ENCODE measurements at regions not wholly inside any gene's neighbourhood (a gene's known extent, or its start where the extent isn't known, plus 50 kb on each side); places are given as distances from the start of the nearest gene placed in this dataset.

DNA sequence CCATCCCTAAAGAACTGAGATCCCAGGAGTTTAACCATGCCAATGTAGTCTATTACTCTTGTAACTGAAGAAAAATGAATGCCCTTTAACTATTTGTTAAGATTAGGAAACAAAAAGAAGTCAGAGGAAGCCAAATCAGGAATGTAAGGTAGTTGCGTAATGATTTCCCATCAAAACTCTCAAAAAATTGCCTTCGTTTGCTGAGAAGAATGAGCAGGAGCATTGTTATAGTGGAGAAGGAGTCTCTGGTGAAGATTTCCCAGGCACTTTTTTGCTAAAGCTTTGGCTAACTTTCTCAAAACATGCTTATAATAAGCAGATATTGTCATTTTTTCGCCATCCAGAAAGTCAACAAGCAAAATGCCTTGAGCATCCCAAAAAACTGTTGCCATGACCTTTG, 224.0 kb upstream of the SIX2 start:
- H3K4me1 ChIP-seq (ENCODE audit: insufficient read depth) = peaks cover 3% of the 10 kb centered on the region
- H4K20me1 ChIP-seq (ENCODE audit: insufficient read depth, poor library complexity, severe bottlenecking) = no peaks in the 10 kb centered on the region
- no peak for DNase-seq (ENCODE audit: low spot score)
- H3K9me2 ChIP-seq (replicated peaks; ENCODE audit: insufficient read depth) = no peaks in the 10 kb centered on the region
- H3K27ac ChIP-seq = no peak overlapping the region
- H3K36me3 ChIP-seq (replicated peaks; ENCODE audit: insufficient read depth, low read depth) = no peaks in the 10 kb centered on the region
- no peaks in the 10 kb centered on the region for H3K27me3 ChIP-seq
- no peaks in the 10 kb centered on the region for H3K9me3 ChIP-seq (ENCODE audit: low read depth)
- no peak overlapping the region for H3K4me3 ChIP-seq
- TF ChIP-seq EZH2 (IDR thresholded peaks at IDR 0.05; ENCODE audit: borderline replicate concordance) (no peak), EZH2phosphoT487 (IDR thresholded peaks at IDR 0.05; ENCODE audit: low read depth, severe bottlenecking, unreplicated experiment) (no peak)
- TF ChIP-seq, protein P1, sequence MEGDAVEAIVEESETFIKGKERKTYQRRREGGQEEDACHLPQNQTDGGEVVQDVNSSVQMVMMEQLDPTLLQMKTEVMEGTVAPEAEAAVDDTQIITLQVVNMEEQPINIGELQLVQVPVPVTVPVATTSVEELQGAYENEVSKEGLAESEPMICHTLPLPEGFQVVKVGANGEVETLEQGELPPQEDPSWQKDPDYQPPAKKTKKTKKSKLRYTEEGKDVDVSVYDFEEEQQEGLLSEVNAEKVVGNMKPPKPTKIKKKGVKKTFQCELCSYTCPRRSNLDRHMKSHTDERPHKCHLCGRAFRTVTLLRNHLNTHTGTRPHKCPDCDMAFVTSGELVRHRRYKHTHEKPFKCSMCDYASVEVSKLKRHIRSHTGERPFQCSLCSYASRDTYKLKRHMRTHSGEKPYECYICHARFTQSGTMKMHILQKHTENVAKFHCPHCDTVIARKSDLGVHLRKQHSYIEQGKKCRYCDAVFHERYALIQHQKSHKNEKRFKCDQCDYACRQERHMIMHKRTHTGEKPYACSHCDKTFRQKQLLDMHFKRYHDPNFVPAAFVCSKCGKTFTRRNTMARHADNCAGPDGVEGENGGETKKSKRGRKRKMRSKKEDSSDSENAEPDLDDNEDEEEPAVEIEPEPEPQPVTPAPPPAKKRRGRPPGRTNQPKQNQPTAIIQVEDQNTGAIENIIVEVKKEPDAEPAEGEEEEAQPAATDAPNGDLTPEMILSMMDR (IDR thresholded peaks at IDR 0.05; ENCODE audit: poor library complexity) = no peak
- H3K4me2 ChIP-seq = no peak overlapping the region
- H2AFZ ChIP-seq = no peak overlapping the region
- 94% methylated on average over 3 of the region's 3 CpGs for WGBS (ENCODE audit: low lambda C conversion rate, missing lambda C conversion rate)
- H3K79me2 ChIP-seq = no peaks in the 10 kb centered on the region

DNA sequence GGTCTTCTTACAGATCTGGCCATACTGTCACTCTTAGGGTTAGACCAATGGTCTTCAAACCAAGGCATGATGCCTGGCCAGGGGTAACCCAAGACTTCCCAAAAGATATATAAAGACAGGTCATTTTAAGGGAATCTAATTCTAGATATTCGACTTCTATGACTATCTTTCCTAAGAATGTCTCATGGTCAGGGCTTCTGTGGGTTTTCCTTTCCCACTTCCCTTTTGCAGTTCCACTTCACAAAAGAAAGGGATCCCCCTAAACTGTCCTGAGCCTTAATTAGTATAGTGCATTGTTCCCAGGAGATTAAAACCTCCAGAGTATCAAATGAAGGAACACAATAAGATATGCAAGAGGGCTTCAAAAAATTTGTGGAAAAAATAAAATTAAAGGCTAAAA, 223.6 kb upstream of the SIX2 start:
- Histone ChIP-seq H4K20me1 (ENCODE audit: insufficient read depth, poor library complexity, severe bottlenecking) (no peaks in the 10 kb centered on the region), H3K27ac (no peak overlapping the region), H3K79me2 (no peaks in the 10 kb centered on the region), H3K4me3 (no peak overlapping the region), H3K9me2 (replicated peaks; ENCODE audit: insufficient read depth) (no peaks in the 10 kb centered on the region), H3K36me3 (replicated peaks; ENCODE audit: insufficient read depth, low read depth) (no peaks in the 10 kb centered on the region), H3K4me2 (no peak overlapping the region), H3K4me1 (ENCODE audit: insufficient read depth) (peaks cover 2% of the 10 kb centered on the region), H3K27me3 (no peaks in the 10 kb centered on the region), H2AFZ (no peak overlapping the region), H3K9me3 (ENCODE audit: low read depth) (no peaks in the 10 kb centered on the region)
- TF ChIP-seq EZH2 (IDR thresholded peaks at IDR 0.05; ENCODE audit: borderline replicate concordance) (no peak), EZH2phosphoT487 (IDR thresholded peaks at IDR 0.05; ENCODE audit: low read depth, severe bottlenecking, unreplicated experiment) (no peak)
- TF ChIP-seq, protein P1 (IDR thresholded peaks at IDR 0.05; ENCODE audit: poor library complexity) = no peak
- no peak for DNase-seq (ENCODE audit: low spot score)
- 82% methylated on average over 1 of the region's 1 CpG for WGBS (ENCODE audit: low lambda C conversion rate, missing lambda C conversion rate)

DNA sequence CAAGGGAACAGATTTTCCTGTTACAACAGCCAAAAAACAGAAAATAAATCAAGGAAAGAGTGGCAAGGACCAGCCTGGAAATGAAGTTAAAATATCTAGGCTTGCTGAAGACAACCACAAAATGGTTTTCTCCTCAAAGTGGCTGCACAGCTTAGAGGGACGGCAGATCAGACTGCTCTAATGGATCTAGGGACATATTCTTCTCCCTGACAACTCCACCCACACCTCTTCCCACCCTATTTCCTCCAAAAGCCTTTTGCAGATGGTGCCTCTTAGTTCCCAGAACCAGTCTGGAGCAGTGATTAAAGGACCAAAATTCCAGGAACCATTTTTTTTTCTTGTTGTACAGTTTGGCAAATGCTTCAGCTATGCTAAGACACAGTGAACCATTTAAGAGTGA, 220.2 kb upstream of the SIX2 start:
- no peak overlapping the region for H2AFZ ChIP-seq
- no peaks in the 10 kb centered on the region for H3K4me1 ChIP-seq (ENCODE audit: insufficient read depth)
- TF ChIP-seq, protein P1 (IDR thresholded peaks at IDR 0.05; ENCODE audit: poor library complexity) = no peak
- no peak for TF ChIP-seq EZH2 (IDR thresholded peaks at IDR 0.05; ENCODE audit: borderline replicate concordance)
- no peak for TF ChIP-seq EZH2phosphoT487 (IDR thresholded peaks at IDR 0.05; ENCODE audit: low read depth, severe bottlenecking, unreplicated experiment)
- no peaks in the 10 kb centered on the region for H3K79me2 ChIP-seq
- H4K20me1 ChIP-seq (ENCODE audit: insufficient read depth, poor library complexity, severe bottlenecking) = no peaks in the 10 kb centered on the region
- no peaks in the 10 kb centered on the region for H3K36me3 ChIP-seq (replicated peaks; ENCODE audit: insufficient read depth, low read depth)
- no peaks in the 10 kb centered on the region for H3K27me3 ChIP-seq
- 86% methylated on average over 1 of the region's 1 CpG for WGBS (ENCODE audit: low lambda C conversion rate, missing lambda C conversion rate)
- no peaks in the 10 kb centered on the region for H3K9me2 ChIP-seq (replicated peaks; ENCODE audit: insufficient read depth)
- DNase-seq (ENCODE audit: low spot score) = no peak
- H3K4me2 ChIP-seq = no peak overlapping the region
- no peak overlapping the region for H3K4me3 ChIP-seq
- H3K9me3 ChIP-seq (ENCODE audit: low read depth) = no peaks in the 10 kb centered on the region
- H3K27ac ChIP-seq = no peak overlapping the region

DNA sequence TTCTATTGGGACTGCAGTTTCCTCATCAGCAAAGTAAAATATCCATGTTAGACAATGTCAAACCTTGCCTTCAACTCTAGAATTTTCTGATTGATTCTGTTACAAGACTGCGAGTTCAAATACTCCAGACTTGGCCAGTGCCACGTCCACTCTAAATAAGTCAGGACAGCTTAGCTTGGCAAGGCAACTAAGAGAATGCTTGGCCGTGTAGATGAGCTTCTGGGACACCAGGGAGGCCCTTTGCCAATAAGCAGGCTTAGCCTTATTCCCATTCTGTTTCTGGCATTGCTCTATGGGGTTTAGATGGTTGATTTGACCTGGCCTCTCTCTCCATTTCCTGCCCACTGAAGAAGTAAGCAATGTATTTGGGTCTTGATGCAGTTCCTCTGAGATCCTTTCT, 218.1 kb upstream of the SIX2 start:
- no peaks in the 10 kb centered on the region for H3K36me3 ChIP-seq (replicated peaks; ENCODE audit: insufficient read depth, low read depth)
- H3K79me2 ChIP-seq = no peaks in the 10 kb centered on the region
- no peaks in the 10 kb centered on the region for H3K9me3 ChIP-seq (ENCODE audit: low read depth)
- 96% methylated on average over 3 of the region's 3 CpGs for WGBS (ENCODE audit: low lambda C conversion rate, missing lambda C conversion rate)
- no peak overlapping the region for H3K4me3 ChIP-seq
- H4K20me1 ChIP-seq (ENCODE audit: insufficient read depth, poor library complexity, severe bottlenecking) = no peaks in the 10 kb centered on the region
- no peak overlapping the region for H2AFZ ChIP-seq
- no peaks in the 10 kb centered on the region for H3K4me1 ChIP-seq (ENCODE audit: insufficient read depth)
- DNase-seq (ENCODE audit: low spot score) = no peak
- no peak overlapping the region for H3K4me2 ChIP-seq
- no peak overlapping the region for H3K27ac ChIP-seq
- TF ChIP-seq EZH2phosphoT487 (IDR thresholded peaks at IDR 0.05; ENCODE audit: low read depth, severe bottlenecking, unreplicated experiment) (no peak), EZH2 (IDR thresholded peaks at IDR 0.05; ENCODE audit: borderline replicate concordance) (no peak)
- TF ChIP-seq, protein P1 (IDR thresholded peaks at IDR 0.05; ENCODE audit: poor library complexity) = no peak
- no peaks in the 10 kb centered on the region for H3K27me3 ChIP-seq
- H3K9me2 ChIP-seq (replicated peaks; ENCODE audit: insufficient read depth) = no peaks in the 10 kb centered on the region
